H9 (cell line): ENCODE measurements at regions not wholly inside any gene's neighbourhood (a gene's known extent, or its start where the extent isn't known, plus 50 kb on each side); places are given as distances from the start of the nearest gene placed in this dataset.

Source experiments
- DNase-seq: peaks from one replicate; pipeline ENCODE4 v3.0.0-alpha.2; 2017
- H2AFZ ChIP-seq: one replicate; pipeline ENCODE4 v1.6.1; 2013; ENCODE audit warnings: mild to moderate bottlenecking, low read length, control low read depth, moderate library complexity
- H2AK5ac ChIP-seq: 2 replicates; pipeline ENCODE4 v1.6.1; 2013; ENCODE audit warnings: low read length, control low read depth, mixed read lengths; ENCODE audit not compliant: insufficient read length
- H2BK120ac ChIP-seq: one replicate; pipeline ENCODE4 v1.6.1; 2013; ENCODE audit warnings: low read depth, mild to moderate bottlenecking, low read length, control low read depth, inconsistent platforms; ENCODE audit not compliant: poor library complexity, severe bottlenecking
- H2BK12ac ChIP-seq: 2 replicates; pipeline ENCODE4 v1.6.1; 2013; ENCODE audit warnings: low read length, control low read depth, mixed read lengths, low read depth; ENCODE audit not compliant: insufficient read length
- H2BK15ac ChIP-seq: 2 replicates; pipeline ENCODE4 v1.6.1; 2013; ENCODE audit warnings: low read depth, low read length, control low read depth
- H2BK20ac ChIP-seq: one replicate; pipeline ENCODE4 v1.6.1; 2013; ENCODE audit warnings: low read depth, mild to moderate bottlenecking, low read length, control low read depth, inconsistent platforms; ENCODE audit not compliant: poor library complexity, severe bottlenecking
- H2BK5ac ChIP-seq: 2 replicates; pipeline ENCODE4 v1.6.1; 2013; ENCODE audit warnings: low read length, control low read depth, mixed read lengths; ENCODE audit not compliant: insufficient read length
- H3K14ac ChIP-seq: 2 replicates; pipeline ENCODE4 v1.6.1; 2013; ENCODE audit warnings: low read length, control low read depth; ENCODE audit not compliant: insufficient read depth
- H3K18ac ChIP-seq: 2 replicates; pipeline ENCODE4 v1.6.1; 2013; ENCODE audit warnings: low read depth, mild to moderate bottlenecking, mixed read lengths, low read length, control low read depth; ENCODE audit not compliant: insufficient read length
- H3K23ac ChIP-seq: 2 replicates; pipeline ENCODE4 v1.6.1; 2013; ENCODE audit warnings: low read length, control low read depth, mixed read lengths, low read depth; ENCODE audit not compliant: insufficient read length
- H3K23me2 ChIP-seq: 2 replicates; pipeline ENCODE4 v1.6.1; 2013; ENCODE audit warnings: low read depth, mild to moderate bottlenecking, mixed read lengths, low read length, control low read depth; ENCODE audit not compliant: insufficient read length, poor library complexity, severe bottlenecking
- H3K27ac ChIP-seq: 2 replicates; pipeline ENCODE4 v1.5.1; 2013; ENCODE audit warnings: low read length, control low read depth, mixed read lengths, low read depth; ENCODE audit not compliant: insufficient read length
- H3K27me3 ChIP-seq: 2 replicates; pipeline ENCODE4 v1.6.1; 2013; ENCODE audit warnings: low read length, control low read depth, inconsistent platforms; ENCODE audit not compliant: insufficient read depth
- H3K4ac ChIP-seq: 2 replicates; pipeline ENCODE4 v1.6.1; 2013; ENCODE audit warnings: low read depth, mild to moderate bottlenecking, control low read depth, inconsistent platforms, low read length, moderate library complexity
- H3K4me1 ChIP-seq: 2 replicates; pipeline ENCODE4 v1.6.1; 2013; ENCODE audit warnings: low read length, control low read depth, inconsistent platforms; ENCODE audit not compliant: insufficient read depth
- H3K4me2 ChIP-seq: 2 replicates; pipeline ENCODE4 v1.6.1; 2013; ENCODE audit warnings: low read length, control low read depth, mixed read lengths; ENCODE audit not compliant: insufficient read length, insufficient read depth
- H3K56ac ChIP-seq: 2 replicates; pipeline ENCODE4 v1.6.1; 2013; ENCODE audit warnings: low read depth, mild to moderate bottlenecking, mixed read lengths, low read length, control low read depth; ENCODE audit not compliant: insufficient read length
- H3K79me1 ChIP-seq: 2 replicates; pipeline ENCODE4 v1.6.1; 2013; ENCODE audit warnings: low read depth, mild to moderate bottlenecking, moderate library complexity, low read length, control low read depth, inconsistent platforms; ENCODE audit not compliant: insufficient read depth, poor library complexity, severe bottlenecking
- H3K79me2 ChIP-seq: 2 replicates; pipeline ENCODE4 v1.6.1; 2013; ENCODE audit warnings: low read length, control low read depth, inconsistent platforms; ENCODE audit not compliant: insufficient read depth
- H3K9ac ChIP-seq: 2 replicates; pipeline ENCODE4 v1.6.1; 2013; ENCODE audit warnings: low read length, control low read depth, mixed read lengths; ENCODE audit not compliant: insufficient read length; ENCODE audit errors: extremely low read depth
- H3K9me3 ChIP-seq: one replicate; pipeline ENCODE4 v1.6.1; 2013; ENCODE audit warnings: low read depth, low read length, inconsistent platforms; ENCODE audit not compliant: control insufficient read depth
- H3T11ph ChIP-seq: one replicate; pipeline ENCODE4 v1.6.1; 2013; ENCODE audit warnings: mild to moderate bottlenecking, low read length, control low read depth, inconsistent platforms
- H4K20me1 ChIP-seq: one replicate; pipeline ENCODE4 v1.6.1; 2013; ENCODE audit not compliant: control insufficient read depth, insufficient read length, insufficient read depth
- H4K5ac ChIP-seq: 2 replicates; pipeline ENCODE4 v1.6.1; 2013; ENCODE audit warnings: low read depth, mild to moderate bottlenecking, mixed read lengths, low read length, control low read depth; ENCODE audit not compliant: insufficient read length
- H4K8ac ChIP-seq: replicated peaks from 2 replicates; pipeline ENCODE4 v1.6.1; 2013; ENCODE audit warnings: low read length, control low read depth, mixed read lengths, low read depth; ENCODE audit not compliant: insufficient read length
- H4K91ac ChIP-seq: 2 replicates; pipeline ENCODE4 v1.6.1; 2013; ENCODE audit warnings: low read depth, mild to moderate bottlenecking, moderate library complexity, mixed read lengths, low read length, control low read depth; ENCODE audit not compliant: insufficient read length
- H3K27ac Mint-ChIP-seq, 3 experiments: 2 replicates in 2 of 3; 3 replicates in 1 of 3; pipeline ENCODE4 v1.8.0; 2020 to 2021; ENCODE audit warnings: mixed read lengths in 3 of 3, mild to moderate bottlenecking in 1 of 3, moderate library complexity in 1 of 3
- H3K27me3 Mint-ChIP-seq: 2 replicates; pipeline ENCODE4 v1.8.0; 2021; ENCODE audit warnings: low read depth, mild to moderate bottlenecking, moderate library complexity, mixed read lengths
- H3K36me3 Mint-ChIP-seq, 3 experiments: 2 replicates in 2 of 3; 3 replicates in 1 of 3; pipeline ENCODE4 v1.8.0; 2020 to 2021; ENCODE audit warnings: low read depth in 3 of 3, mixed read lengths in 3 of 3; ENCODE audit not compliant: insufficient read depth in 1 of 3
- H3K4me1 Mint-ChIP-seq, 2 experiments: 2 replicates each; pipeline ENCODE4 v1.8.0; 2020; ENCODE audit warnings: mixed read lengths in 2 of 2
- H3K4me3 Mint-ChIP-seq, 2 experiments: 2 replicates in 1 of 2; 3 replicates in 1 of 2; pipeline ENCODE4 v1.8.0; 2020 to 2021; ENCODE audit warnings: mild to moderate bottlenecking in 2 of 2, mixed read lengths in 2 of 2, moderate library complexity in 1 of 2
- H3K9me3 Mint-ChIP-seq, 2 experiments: 2 replicates in 1 of 2; 3 replicates in 1 of 2; pipeline ENCODE4 v1.8.0; 2020; ENCODE audit warnings: mild to moderate bottlenecking in 2 of 2, mixed read lengths in 2 of 2, moderate library complexity in 1 of 2
- WGBS: extraction: QIAGEN DNeasy Blood & Tissue Kit; methylation state at CpG from one replicate; pipeline ENCODE4 v1.1.7; 2013; ENCODE audit warnings: missing lambda C conversion rate, low lambda C conversion rate, mixed read lengths; ENCODE audit not compliant: insufficient read length; ENCODE audit errors: extremely low coverage; 5-methylcytosine and 5-hydroxymethylcytosine counted together
- TF ChIP-seq, protein P1 (sequence below): fragments of 200-600 bp; sonication (generic); conservative IDR thresholded peaks from 3 replicates; pipeline ENCODE4 v1.8.0; 2021; ENCODE audit warnings: antibody characterized with exemption, mild to moderate bottlenecking

- Histone ChIP-seq H4K8ac (no peak overlapping the region), H3K27ac (no peak overlapping the region), H2BK15ac (no peak overlapping the region), H3K23ac (no peak overlapping the region), H3K27me3 (no peaks in the 10 kb centered on the region), H4K5ac (no peak overlapping the region), H3K56ac (no peak overlapping the region), H2BK5ac (no peak overlapping the region), H2AK5ac (no peak overlapping the region), H3K14ac (no peak overlapping the region), H2AFZ (no peak overlapping the region), H3T11ph (no peak overlapping the region), H2BK120ac (no peak overlapping the region), H2BK20ac (no peak overlapping the region), H4K20me1 (no peaks in the 10 kb centered on the region), H3K4me2 (no peak overlapping the region), H3K18ac (no peak overlapping the region), H4K91ac (no peak overlapping the region), H3K4me1 (peaks cover under 1% of the 10 kb centered on the region), H3K79me2 (no peaks in the 10 kb centered on the region), H3K4ac (no peak overlapping the region), H3K9ac (no peak overlapping the region), H3K79me1 (no peaks in the 10 kb centered on the region), H2BK12ac (no peak overlapping the region), H3K9me3 (no peaks in the 10 kb centered on the region), H3K23me2 (no peaks in the 10 kb centered on the region)
- no peaks in the 10 kb centered on the region; the same call in 1 of the 2 replicates for H3K27me3 Mint-ChIP-seq
- no peak overlapping the region for H3K4me3 Mint-ChIP-seq
- H3K4me1 Mint-ChIP-seq = peaks cover 11 to 27% of the 10 kb centered on the region in 2 experiments
- no peak for DNase-seq
- no CpG with 5 or more reads among the region's 1 CpG for WGBS
- TF ChIP-seq, protein P1, sequence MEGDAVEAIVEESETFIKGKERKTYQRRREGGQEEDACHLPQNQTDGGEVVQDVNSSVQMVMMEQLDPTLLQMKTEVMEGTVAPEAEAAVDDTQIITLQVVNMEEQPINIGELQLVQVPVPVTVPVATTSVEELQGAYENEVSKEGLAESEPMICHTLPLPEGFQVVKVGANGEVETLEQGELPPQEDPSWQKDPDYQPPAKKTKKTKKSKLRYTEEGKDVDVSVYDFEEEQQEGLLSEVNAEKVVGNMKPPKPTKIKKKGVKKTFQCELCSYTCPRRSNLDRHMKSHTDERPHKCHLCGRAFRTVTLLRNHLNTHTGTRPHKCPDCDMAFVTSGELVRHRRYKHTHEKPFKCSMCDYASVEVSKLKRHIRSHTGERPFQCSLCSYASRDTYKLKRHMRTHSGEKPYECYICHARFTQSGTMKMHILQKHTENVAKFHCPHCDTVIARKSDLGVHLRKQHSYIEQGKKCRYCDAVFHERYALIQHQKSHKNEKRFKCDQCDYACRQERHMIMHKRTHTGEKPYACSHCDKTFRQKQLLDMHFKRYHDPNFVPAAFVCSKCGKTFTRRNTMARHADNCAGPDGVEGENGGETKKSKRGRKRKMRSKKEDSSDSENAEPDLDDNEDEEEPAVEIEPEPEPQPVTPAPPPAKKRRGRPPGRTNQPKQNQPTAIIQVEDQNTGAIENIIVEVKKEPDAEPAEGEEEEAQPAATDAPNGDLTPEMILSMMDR = no peak
- no peaks in the 10 kb centered on the region for H3K36me3 Mint-ChIP-seq
- no peaks in the 10 kb centered on the region for H3K9me3 Mint-ChIP-seq
- H3K27ac Mint-ChIP-seq = peak overlapping the region in 1 of 3 experiments; percentile 4; a peak in 2 of 7 replicates
Measured at GRCh38 chr10:10366836-10367235, 650.8 kb upstream of the CELF2 start.
